Left ventricle myocardium inferior (tissue), 1 donor: ENCODE measurements at regions not wholly inside any gene's neighbourhood (a gene's known extent, or its start where the extent isn't known, plus 50 kb on each side); places are given as distances from the start of the nearest gene placed in this dataset.

Source experiments
- DNase-seq: peaks from one replicate; pipeline ENCODE4 v3.0.0-alpha.2; 2020
- H3K27ac ChIP-seq: fragments of 200-600 bp; replicated peaks from 2 replicates; pipeline ENCODE4 v1.8.0; 2021
- H3K27me3 ChIP-seq: fragments of 200-600 bp; 2 replicates; pipeline ENCODE4 v1.8.0; 2021; ENCODE audit warnings: low read depth
- H3K36me3 ChIP-seq: fragments of 200-600 bp; 2 replicates; pipeline ENCODE4 v1.8.0; 2021
- H3K4me1 ChIP-seq: fragments of 200-600 bp; 2 replicates; pipeline ENCODE4 v1.8.0; 2021
- H3K4me3 ChIP-seq: fragments of 200-600 bp; 2 replicates; pipeline ENCODE4 v1.8.0; 2021; ENCODE audit warnings: mild to moderate bottlenecking, moderate library complexity
- H3K9me3 ChIP-seq: fragments of 200-600 bp; replicated peaks from 2 replicates; pipeline ENCODE4 v1.8.0; 2021
- CTCF ChIP-seq: fragments of 200-600 bp; IDR thresholded peaks from 2 replicates; pipeline ENCODE4 v1.8.0; 2021; ENCODE audit warnings: antibody characterized with exemption, mild to moderate bottlenecking, borderline replicate concordance
- intact Hi-C: fragments of 100-400 bp; cut with micrococcal nuclease; formaldehyde crosslinking; loops from one replicate; pipeline ENCODE4 v1.11.0; 2022
- donor health status: DM: no; HTN: yes; CAD: no; lungs with severe emphysema.

- no peak for DNase-seq
- intact Hi-C loops: no loop called here
- H3K27ac ChIP-seq: no peak overlapping the region
- no peaks in the 10 kb centered on the region for H3K9me3 ChIP-seq
- no peak overlapping the region for H3K4me3 ChIP-seq
- peaks cover 4% of the 10 kb centered on the region for H3K27me3 ChIP-seq
- no peak for TF ChIP-seq CTCF
- H3K4me1 ChIP-seq: no peaks in the 10 kb centered on the region
- H3K36me3 ChIP-seq: no peaks in the 10 kb centered on the region
Observed at GRCh38 chr10:118483496-118483895, 112.0 kb downstream of the PRLHR start.

- H3K36me3 ChIP-seq: no peaks in the 10 kb centered on the region
- intact Hi-C loops: no loop called here
- H3K9me3 ChIP-seq: no peaks in the 10 kb centered on the region
- no peak overlapping the region for H3K4me3 ChIP-seq
- no peak for DNase-seq
- H3K27me3 ChIP-seq: peaks cover 5% of the 10 kb centered on the region
- H3K4me1 ChIP-seq: no peaks in the 10 kb centered on the region
- no peak overlapping the region for H3K27ac ChIP-seq
- TF ChIP-seq CTCF: no peak
Observed at GRCh38 chr10:118482393-118483331, 112.8 kb downstream of the PRLHR start.

- no peaks in the 10 kb centered on the region for H3K4me1 ChIP-seq
- H3K36me3 ChIP-seq: no peaks in the 10 kb centered on the region
- DNase-seq: no peak
- H3K9me3 ChIP-seq: no peaks in the 10 kb centered on the region
- H3K27me3 ChIP-seq: peaks cover 10% of the 10 kb centered on the region
- no peak overlapping the region for H3K4me3 ChIP-seq
- TF ChIP-seq CTCF: no peak
- H3K27ac ChIP-seq: no peak overlapping the region
- intact Hi-C loops: no loop called here
Observed at GRCh38 chr10:118481871-118482270, 113.6 kb downstream of the PRLHR start.

- intact Hi-C loops: no loop called here
- DNase-seq: no peak
- peaks cover 6% of the 10 kb centered on the region for H3K9me3 ChIP-seq
Observed at GRCh38 chr10:118475214-118475613, 120.2 kb downstream of the PRLHR start.

GRCh38 chr10:118474111-118474510 lies 121.3 kb downstream of the PRLHR start:
- peaks cover 50% of the 10 kb centered on the region for H3K27me3 ChIP-seq
- no peak for DNase-seq
- H3K27ac ChIP-seq: no peak overlapping the region
- no peaks in the 10 kb centered on the region for H3K4me1 ChIP-seq
- H3K4me3 ChIP-seq: no peak overlapping the region
- intact Hi-C loops: no loop called here
- peaks cover 6% of the 10 kb centered on the region for H3K9me3 ChIP-seq
- no peak for TF ChIP-seq CTCF
- H3K36me3 ChIP-seq: no peaks in the 10 kb centered on the region

More at GRCh38 chr10:118475214-118475613, 120.2 kb downstream of the PRLHR start:
- no peak for TF ChIP-seq CTCF
- Histone ChIP-seq H3K27me3 (peaks cover 41% of the 10 kb centered on the region), H3K36me3 (no peaks in the 10 kb centered on the region), H3K4me3 (no peak overlapping the region), H3K27ac (no peak overlapping the region), H3K4me1 (no peaks in the 10 kb centered on the region)
